GM23248 (cell line): ENCODE measurements at regions not wholly inside any gene's neighbourhood (a gene's known extent, or its start where the extent isn't known, plus 50 kb on each side); places are given as distances from the start of the nearest gene placed in this dataset.

Experiments used
- DNase-seq: peaks from one replicate; pipeline ENCODE4 v3.0.0-alpha.2; 2015
- H2AFZ ChIP-seq: fragments of 200-600 bp; sonication (generic); 2 replicates; pipeline ENCODE4 v1.6.1; 2016; ENCODE audit warnings: antibody characterized with exemption
- H3F3A ChIP-seq: fragments of 200-600 bp; sonication (generic); 2 replicates; pipeline ENCODE4 v1.6.1; 2016; ENCODE audit warnings: mild to moderate bottlenecking, antibody characterized with exemption, mixed run types; ENCODE audit not compliant: insufficient read depth
- H3K27ac ChIP-seq: fragments of 200-600 bp; sonication (generic); 2 replicates; pipeline ENCODE4 v1.5.1; 2016; ENCODE audit warnings: mild to moderate bottlenecking
- H3K27me3 ChIP-seq: fragments of 200-600 bp; sonication (generic); replicated peaks from 2 replicates; pipeline ENCODE4 v1.6.1; 2016; ENCODE audit warnings: mild to moderate bottlenecking; ENCODE audit not compliant: insufficient read depth
- H3K36me3 ChIP-seq: fragments of 200-600 bp; sonication (generic); 2 replicates; pipeline ENCODE4 v1.6.1; 2016; ENCODE audit warnings: low read depth, mild to moderate bottlenecking
- H3K4me1 ChIP-seq: fragments of 200-600 bp; sonication (generic); 2 replicates; pipeline ENCODE4 v1.6.1; 2016; ENCODE audit warnings: mild to moderate bottlenecking; ENCODE audit not compliant: insufficient read depth
- H3K4me2 ChIP-seq: fragments of 200-600 bp; sonication (generic); one replicate; pipeline ENCODE4 v1.6.1; 2016; ENCODE audit warnings: mild to moderate bottlenecking; ENCODE audit not compliant: unreplicated experiment
- H3K4me3 ChIP-seq: fragments of 200-600 bp; sonication (generic); 2 replicates; pipeline ENCODE4 v1.5.1; 2016; ENCODE audit warnings: mild to moderate bottlenecking
- H3K79me2 ChIP-seq: fragments of 200-600 bp; sonication (generic); 2 replicates; pipeline ENCODE4 v1.6.1; 2016; ENCODE audit warnings: mild to moderate bottlenecking; ENCODE audit not compliant: insufficient read depth
- H3K9ac ChIP-seq: fragments of 200-600 bp; sonication (generic); 2 replicates; pipeline ENCODE4 v1.6.1; 2016; ENCODE audit warnings: mild to moderate bottlenecking
- H3K9me2 ChIP-seq: fragments of 200-600 bp; sonication (generic); 2 replicates; pipeline ENCODE4 v1.6.1; 2016; ENCODE audit warnings: mixed run types, mild to moderate bottlenecking, moderate library complexity; ENCODE audit not compliant: insufficient read depth
- H3K9me3 ChIP-seq: fragments of 200-600 bp; sonication (generic); one replicate; pipeline ENCODE4 v1.6.1; 2017; ENCODE audit warnings: low read depth
- H4K20me1 ChIP-seq: fragments of 200-600 bp; sonication (generic); 2 replicates; pipeline ENCODE4 v1.6.0; 2016; ENCODE audit not compliant: insufficient read depth
- EZH2 ChIP-seq: fragments of 200-600 bp; sonication (generic); IDR thresholded peaks from 2 replicates; pipeline ENCODE4 v1.6.1; 2018; ENCODE audit warnings: antibody characterized with exemption, mild to moderate bottlenecking; ENCODE audit not compliant: insufficient read depth, poor library complexity, severe bottlenecking
- EZH2phosphoT487 ChIP-seq: fragments of 200-600 bp; sonication (generic); IDR thresholded peaks from 2 replicates; pipeline ENCODE4 v1.6.1; 2018; ENCODE audit warnings: antibody characterized with exemption, moderate library complexity, mild to moderate bottlenecking, low read depth; ENCODE audit not compliant: insufficient read depth
- WGBS, 2 experiments: methylation state at CpG; one replicate each; pipeline ENCODE4 v1.1.6; 2015 to 2017; ENCODE audit warnings: low lambda C conversion rate in 2 of 2, low coverage in 1 of 2; ENCODE audit errors: missing lambda C conversion rate in 2 of 2; 5-methylcytosine and 5-hydroxymethylcytosine counted together
- in situ Hi-C: fragments of 300-500 bp; cut with MboI; formaldehyde crosslinking; loops from 2 replicates; pipeline ENCODE4 v1.15.0; 2020

DNA sequence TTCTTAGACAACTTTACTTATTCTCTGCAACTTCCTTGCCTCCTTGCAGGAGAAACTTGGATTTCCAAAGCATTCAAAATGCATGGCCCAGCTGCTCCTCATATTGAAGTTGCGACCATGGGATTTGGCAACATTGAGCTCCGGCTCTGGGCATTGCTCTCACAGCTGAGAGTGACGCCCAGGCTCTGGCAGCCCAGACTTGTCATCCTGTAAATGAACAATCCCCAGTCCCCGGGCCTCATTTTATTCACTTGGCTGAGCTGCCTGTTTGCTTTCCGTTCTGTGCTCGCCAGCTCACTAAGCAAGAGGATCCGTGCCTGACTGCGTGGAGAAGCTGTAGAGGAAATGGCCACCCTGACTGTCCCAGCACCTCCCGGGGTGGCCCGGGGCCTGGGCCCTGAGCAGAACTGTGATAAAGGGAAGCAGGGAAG, 119.5 kb upstream of the CD93 start:
- Histone ChIP-seq H4K20me1 (no peaks in the 10 kb centered on the region), H3K4me1 (peaks cover 3% of the 10 kb centered on the region; the same call in 1 of the 2 replicates), H2AFZ (peak overlapping the region; percentile 49; the same call in 1 of the 2 replicates), H3K9me3 (no peaks in the 10 kb centered on the region), H3K4me2 (no peak overlapping the region), H3K4me3 (no peak overlapping the region), H3F3A (no peaks in the 10 kb centered on the region), H3K27me3 (no peaks in the 10 kb centered on the region), H3K9ac (peak overlapping the region; percentile 37; the same call in 1 of the 2 replicates), H3K79me2 (no peaks in the 10 kb centered on the region), H3K27ac (peak overlapping the region; percentile 31), H3K9me2 (no peaks in the 10 kb centered on the region), H3K36me3 (no peaks in the 10 kb centered on the region)
- WGBS, 2 experiments: 18 to 22% methylated on average over 10 of the region's 10 CpGs
- peak; percentile 74 for DNase-seq
- in situ Hi-C loops: no loop called here
- TF ChIP-seq EZH2phosphoT487 (no peak), EZH2 (no peak)

DNA sequence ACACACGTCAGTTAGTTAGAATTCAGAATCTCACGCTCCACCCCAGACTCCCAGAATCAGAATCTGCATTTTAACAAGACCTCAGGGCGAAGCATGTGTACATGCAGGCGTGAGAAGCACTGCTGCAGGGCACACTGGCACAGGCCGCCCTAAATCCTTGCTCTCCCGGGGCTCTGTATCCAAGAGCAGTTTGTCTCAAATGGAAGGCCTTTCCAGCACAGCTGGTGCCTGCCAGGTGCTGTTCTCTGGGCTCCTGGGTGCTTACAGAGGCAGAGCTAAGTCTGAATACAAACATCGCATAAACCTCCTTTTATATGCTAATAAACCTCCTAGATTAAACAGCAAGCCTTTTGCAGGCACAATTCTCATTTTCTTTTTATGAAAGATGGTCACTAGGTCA, 119.1 kb upstream of the CD93 start:
- Histone ChIP-seq H3K27me3 (no peaks in the 10 kb centered on the region), H3K79me2 (no peaks in the 10 kb centered on the region), H3K9me2 (no peaks in the 10 kb centered on the region), H4K20me1 (no peaks in the 10 kb centered on the region), H3K4me2 (no peak overlapping the region), H3K4me1 (peaks cover 3% of the 10 kb centered on the region; the same call in 1 of the 2 replicates), H3F3A (no peaks in the 10 kb centered on the region), H2AFZ (peak overlapping the region; percentile 49; the same call in 1 of the 2 replicates), H3K9me3 (no peaks in the 10 kb centered on the region), H3K4me3 (no peak overlapping the region), H3K27ac (0 out of 2 replicates have a peak overlapping the region, but pooled peaks have one; percentile 31), H3K36me3 (no peaks in the 10 kb centered on the region), H3K9ac (no peak overlapping the region)
- DNase-seq: no peak
- 76 to 81% methylated on average over 7 of the region's 7 CpGs for WGBS, 2 experiments
- in situ Hi-C loops: no loop called here
- no peak for TF ChIP-seq EZH2phosphoT487

- H3K9me3 ChIP-seq: no peaks in the 10 kb centered on the region
- H3K4me2 ChIP-seq: no peak overlapping the region
- H3K27ac ChIP-seq: no peak overlapping the region
- H2AFZ ChIP-seq: no peak overlapping the region
- H4K20me1 ChIP-seq: no peaks in the 10 kb centered on the region
- H3K9ac ChIP-seq: no peak overlapping the region
- H3K79me2 ChIP-seq: no peaks in the 10 kb centered on the region
- TF ChIP-seq EZH2phosphoT487 (no peak), EZH2 (no peak)
- DNase-seq: no peak
- no peak overlapping the region for H3K4me3 ChIP-seq
- whole genome bisulfite sequencing, 2 experiments: 86 to 89% methylated on average over 9 of the region's 9 CpGs
- no peaks in the 10 kb centered on the region for H3K9me2 ChIP-seq
- H3K36me3 ChIP-seq: no peaks in the 10 kb centered on the region
- in situ Hi-C loops: no loop called here
- H3K27me3 ChIP-seq: no peaks in the 10 kb centered on the region
- H3F3A ChIP-seq: no peaks in the 10 kb centered on the region
- peaks cover 3% of the 10 kb centered on the region; the same call in 1 of the 2 replicates for H3K4me1 ChIP-seq
Observed at GRCh38 chr20:23203951-23204730, 118.0 kb upstream of the CD93 start.

- H3K4me2 ChIP-seq: no peak overlapping the region
- H3K4me1 ChIP-seq: peaks cover 3% of the 10 kb centered on the region; the same call in 1 of the 2 replicates
- no peaks in the 10 kb centered on the region for H3F3A ChIP-seq
- WGBS, 2 experiments: 55 to 64% methylated on average over 2 of the region's 2 CpGs
- no peaks in the 10 kb centered on the region for H4K20me1 ChIP-seq
- no peaks in the 10 kb centered on the region for H3K79me2 ChIP-seq
- DNase-seq: no peak
- H2AFZ ChIP-seq: no peak overlapping the region
- no peaks in the 10 kb centered on the region for H3K9me3 ChIP-seq
- H3K27me3 ChIP-seq: no peaks in the 10 kb centered on the region
- no peaks in the 10 kb centered on the region for H3K36me3 ChIP-seq
- H3K9ac ChIP-seq: no peak overlapping the region
- H3K4me3 ChIP-seq: no peak overlapping the region
- no peaks in the 10 kb centered on the region for H3K9me2 ChIP-seq
- in situ Hi-C loops: no loop called here
- no peak for TF ChIP-seq EZH2
- TF ChIP-seq EZH2phosphoT487: no peak
- no peak overlapping the region for H3K27ac ChIP-seq
Observed at GRCh38 chr20:23203310-23203709, 117.2 kb upstream of the CD93 start.
